Endodermal cell (in vitro differentiated cells): ENCODE measurements at regions not wholly inside any gene's neighbourhood (a gene's known extent, or its start where the extent isn't known, plus 50 kb on each side); places are given as distances from the start of the nearest gene placed in this dataset.

Source experiments
- DNase-seq: peaks from one replicate; pipeline ENCODE4 v3.0.0-alpha.2; 2017
- H3K27ac ChIP-seq: 2 replicates; pipeline ENCODE4 v1.5.1; 2013; ENCODE audit warnings: mild to moderate bottlenecking, low read depth, low read length, moderate library complexity
- H3K27me3 ChIP-seq: 2 replicates; pipeline ENCODE4 v1.6.1; 2013; ENCODE audit warnings: mild to moderate bottlenecking, low read length, moderate library complexity; ENCODE audit not compliant: insufficient read depth, control insufficient read depth, poor library complexity, severe bottlenecking
- H3K36me3 ChIP-seq: 2 replicates; pipeline ENCODE4 v1.7.0; 2013; ENCODE audit warnings: mild to moderate bottlenecking, low read length, moderate library complexity; ENCODE audit not compliant: control insufficient read depth, insufficient read depth
- H3K4me1 ChIP-seq: one replicate; pipeline ENCODE4 v1.7.0; 2013; ENCODE audit warnings: low read length; ENCODE audit not compliant: control insufficient read depth, insufficient read depth
- H3K4me3 ChIP-seq: 2 replicates; pipeline ENCODE4 v1.5.1; 2013; ENCODE audit warnings: mild to moderate bottlenecking, low read length, moderate library complexity
- H3K9ac ChIP-seq: 2 replicates; pipeline ENCODE4 v1.6.1; 2013; ENCODE audit warnings: mild to moderate bottlenecking, low read length, moderate library complexity; ENCODE audit not compliant: poor library complexity, severe bottlenecking; ENCODE audit errors: extremely low read depth
- H3K9me3 ChIP-seq: 2 replicates; pipeline ENCODE4 v1.6.1; 2013; ENCODE audit warnings: mild to moderate bottlenecking, low read length, moderate library complexity; ENCODE audit not compliant: control insufficient read depth
- H3K27ac Mint-ChIP-seq: 2 replicates; pipeline ENCODE4 v1.8.0; 2020; ENCODE audit warnings: mixed read lengths
- H3K27me3 Mint-ChIP-seq: 2 replicates; pipeline ENCODE4 v1.8.0; 2021; ENCODE audit warnings: mild to moderate bottlenecking, mixed read lengths; ENCODE audit not compliant: insufficient read depth
- H3K36me3 Mint-ChIP-seq: 2 replicates; pipeline ENCODE4 v1.8.0; 2020; ENCODE audit warnings: low read depth, mixed read lengths
- H3K4me1 Mint-ChIP-seq: 2 replicates; pipeline ENCODE4 v1.8.0; 2020; ENCODE audit warnings: mixed read lengths
- H3K4me3 Mint-ChIP-seq: 2 replicates; pipeline ENCODE4 v1.8.0; 2020; ENCODE audit warnings: mild to moderate bottlenecking, moderate library complexity, mixed read lengths
- H3K9me3 Mint-ChIP-seq: 2 replicates; pipeline ENCODE4 v1.8.0; 2020; ENCODE audit warnings: mild to moderate bottlenecking, mixed read lengths
- WGBS, 2 experiments: methylation state at CpG; one replicate each; pipeline versions ENCODE4 v1.1.5 to v1.1.7; 2013; ENCODE audit warnings: missing lambda C conversion rate in 2 of 2, mixed read lengths in 1 of 2; ENCODE audit not compliant: insufficient coverage in 1 of 2, insufficient read length in 1 of 2; 5-methylcytosine and 5-hydroxymethylcytosine counted together
- TF ChIP-seq, protein P1 (sequence below): fragments of 200-600 bp; sonication (generic); conservative IDR thresholded peaks from 2 replicates; pipeline ENCODE4 v1.5.0; 2021; ENCODE audit warnings: antibody characterized with exemption, mild to moderate bottlenecking

DNA sequence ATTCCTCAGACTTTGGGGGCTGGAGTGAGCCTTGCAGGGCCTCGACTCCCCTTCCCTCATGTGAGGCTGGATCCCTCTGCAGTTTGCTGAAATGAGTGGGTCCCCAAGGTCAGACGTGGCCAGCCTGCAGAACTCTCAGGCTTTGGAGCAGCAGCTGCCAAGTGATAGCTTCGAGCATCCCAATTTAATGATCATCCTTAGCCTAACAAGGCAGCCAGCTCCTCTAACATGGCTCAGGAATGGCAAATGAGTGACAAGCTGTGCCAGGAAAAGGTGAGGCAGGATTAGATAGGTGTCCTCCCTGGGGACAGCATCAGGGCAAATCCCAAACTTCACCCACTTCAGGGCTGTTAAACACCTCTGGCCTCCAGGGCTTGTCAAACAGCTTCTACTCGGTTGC lies 130.7 kb upstream of the PWP1 start:
- Histone ChIP-seq H3K36me3 (no peaks in the 10 kb centered on the region), H3K4me1 (no peaks in the 10 kb centered on the region), H3K27ac (no peak overlapping the region), H3K9ac (no peak overlapping the region), H3K4me3 (no peak overlapping the region), H3K27me3 (no peaks in the 10 kb centered on the region), H3K9me3 (no peaks in the 10 kb centered on the region)
- H3K9me3 Mint-ChIP-seq, result no peaks in the 10 kb centered on the region
- H3K27me3 Mint-ChIP-seq, result peaks cover 3% of the 10 kb centered on the region
- no peak overlapping the region for H3K4me3 Mint-ChIP-seq
- H3K4me1 Mint-ChIP-seq, result no peaks in the 10 kb centered on the region
- H3K27ac Mint-ChIP-seq, result no peak overlapping the region
- H3K36me3 Mint-ChIP-seq, result no peaks in the 10 kb centered on the region
- DNase-seq, result peak; percentile 43
- TF ChIP-seq, protein P1, sequence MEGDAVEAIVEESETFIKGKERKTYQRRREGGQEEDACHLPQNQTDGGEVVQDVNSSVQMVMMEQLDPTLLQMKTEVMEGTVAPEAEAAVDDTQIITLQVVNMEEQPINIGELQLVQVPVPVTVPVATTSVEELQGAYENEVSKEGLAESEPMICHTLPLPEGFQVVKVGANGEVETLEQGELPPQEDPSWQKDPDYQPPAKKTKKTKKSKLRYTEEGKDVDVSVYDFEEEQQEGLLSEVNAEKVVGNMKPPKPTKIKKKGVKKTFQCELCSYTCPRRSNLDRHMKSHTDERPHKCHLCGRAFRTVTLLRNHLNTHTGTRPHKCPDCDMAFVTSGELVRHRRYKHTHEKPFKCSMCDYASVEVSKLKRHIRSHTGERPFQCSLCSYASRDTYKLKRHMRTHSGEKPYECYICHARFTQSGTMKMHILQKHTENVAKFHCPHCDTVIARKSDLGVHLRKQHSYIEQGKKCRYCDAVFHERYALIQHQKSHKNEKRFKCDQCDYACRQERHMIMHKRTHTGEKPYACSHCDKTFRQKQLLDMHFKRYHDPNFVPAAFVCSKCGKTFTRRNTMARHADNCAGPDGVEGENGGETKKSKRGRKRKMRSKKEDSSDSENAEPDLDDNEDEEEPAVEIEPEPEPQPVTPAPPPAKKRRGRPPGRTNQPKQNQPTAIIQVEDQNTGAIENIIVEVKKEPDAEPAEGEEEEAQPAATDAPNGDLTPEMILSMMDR, result no peak
- WGBS, 2 experiments, result 83% methylated on average over 4 of the region's 4 CpGs; no CpG with 5 or more reads in 1 of the 2 experiments

DNA sequence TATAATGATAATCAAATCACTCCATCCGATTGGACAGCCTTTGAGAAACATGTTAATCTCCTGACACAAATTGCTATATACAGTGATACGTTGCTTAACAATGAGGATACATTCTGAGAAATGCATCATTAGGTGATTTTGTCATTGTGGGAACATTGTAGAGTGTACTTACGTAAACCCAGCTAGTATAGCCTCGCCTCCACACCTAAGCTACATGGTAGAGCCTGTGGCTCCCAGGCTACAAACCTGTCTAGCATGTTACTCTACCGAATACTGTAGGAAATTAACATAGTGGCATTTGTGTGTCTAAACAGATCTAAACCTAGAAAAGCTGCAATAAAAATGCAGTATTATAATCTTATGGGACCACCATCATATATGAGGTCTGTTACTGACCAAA lies 128.6 kb upstream of the PWP1 start:
- TF ChIP-seq, protein P1, result no peak
- no peak overlapping the region for H3K27ac ChIP-seq
- 91 to 92% methylated on average over 3 to 5 of the region's 5 CpGs for WGBS, 2 experiments
- Mint-ChIP-seq H3K27me3 (peaks cover 3% of the 10 kb centered on the region), H3K4me3 (no peak overlapping the region), H3K36me3 (no peaks in the 10 kb centered on the region), H3K27ac (no peak overlapping the region), H3K4me1 (no peaks in the 10 kb centered on the region), H3K9me3 (no peaks in the 10 kb centered on the region)
- no peak overlapping the region for H3K4me3 ChIP-seq
- H3K27me3 ChIP-seq, result no peaks in the 10 kb centered on the region
- no peaks in the 10 kb centered on the region for H3K36me3 ChIP-seq
- H3K9ac ChIP-seq, result no peak overlapping the region
- H3K9me3 ChIP-seq, result no peaks in the 10 kb centered on the region
- DNase-seq, result peak; percentile 5
- H3K4me1 ChIP-seq, result no peaks in the 10 kb centered on the region

DNA sequence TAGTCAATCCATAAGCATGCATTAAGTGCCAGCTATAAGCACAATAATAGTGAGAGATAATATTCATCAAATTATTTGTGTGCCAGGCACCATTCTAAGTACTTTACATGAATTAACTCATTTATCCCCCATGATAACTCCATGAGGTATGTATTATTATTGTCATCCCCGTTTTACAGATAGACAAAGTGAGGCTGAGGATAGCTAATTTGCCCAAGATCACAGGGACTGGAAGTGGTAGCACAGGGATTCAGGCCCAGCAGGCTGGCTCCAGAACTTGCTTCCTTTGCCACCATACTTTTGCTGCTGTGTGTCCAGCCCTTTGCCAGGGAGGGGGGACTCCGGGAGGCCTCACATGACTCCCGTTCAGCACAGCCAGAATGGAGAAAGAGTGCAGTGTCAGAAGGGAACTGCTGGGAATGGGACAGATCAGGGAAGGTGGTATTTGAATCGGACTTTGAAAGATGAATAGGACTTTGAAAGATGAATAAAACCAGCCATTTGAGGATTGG lies 128.0 kb upstream of the PWP1 start:
- WGBS, 2 experiments, result 85 to 91% methylated on average over 3 to 4 of the region's 4 CpGs
- Mint-ChIP-seq H3K27me3 (peaks cover 3% of the 10 kb centered on the region), H3K4me3 (no peak overlapping the region), H3K27ac (no peak overlapping the region), H3K36me3 (no peaks in the 10 kb centered on the region), H3K4me1 (no peaks in the 10 kb centered on the region), H3K9me3 (no peaks in the 10 kb centered on the region)
- Histone ChIP-seq H3K9me3 (no peaks in the 10 kb centered on the region), H3K36me3 (no peaks in the 10 kb centered on the region), H3K4me1 (no peaks in the 10 kb centered on the region), H3K27me3 (no peaks in the 10 kb centered on the region), H3K4me3 (no peak overlapping the region), H3K9ac (no peak overlapping the region), H3K27ac (no peak overlapping the region)
- TF ChIP-seq, protein P1, result no peak
- no peak for DNase-seq
